Astrocyte (in vitro differentiated cells and primary cell): ENCODE measurements at regions not wholly inside any gene's neighbourhood (a gene's known extent, or its start where the extent isn't known, plus 50 kb on each side); places are given as distances from the start of the nearest gene placed in this dataset.

Experiments
- CTCF ChIP-seq: IDR thresholded peaks from 2 replicates; pipeline ENCODE4 v1.5.1; 2011; ENCODE audit warnings: low read depth, mild to moderate bottlenecking, inconsistent platforms, low read length, moderate library complexity; ENCODE audit not compliant: insufficient read depth
- EZH2 ChIP-seq: IDR thresholded peaks from 2 replicates; pipeline ENCODE4 v1.6.1; 2012; ENCODE audit warnings: mild to moderate bottlenecking, low read length, inconsistent platforms; ENCODE audit not compliant: insufficient read depth

GRCh38 chr18:50473881-50474280, 86.0 kb upstream of the MAPK4 start:
- TF ChIP-seq EZH2 (no peak), CTCF (no peak)
